Stomach smooth muscle (tissue), 2 donors: ENCODE measurements at regions not wholly inside any gene's neighbourhood (a gene's known extent, or its start where the extent isn't known, plus 50 kb on each side); places are given as distances from the start of the nearest gene placed in this dataset.

Experiments used
- H3K27ac ChIP-seq: one replicate; pipeline ENCODE4 v1.7.0; 2013; ENCODE audit warnings: mild to moderate bottlenecking, low read length, inconsistent platforms
- H3K27me3 ChIP-seq, 2 donors: one replicate each; pipeline ENCODE4 v1.7.0; 2013; ENCODE audit warnings: low read length in 2 of 2; ENCODE audit not compliant: insufficient read depth in 2 of 2, control insufficient read depth in 1 of 2
- H3K36me3 ChIP-seq, 2 donors: one replicate each; pipeline ENCODE4 v1.7.0; 2013; ENCODE audit warnings: low read length in 2 of 2; ENCODE audit not compliant: control insufficient read depth in 2 of 2, insufficient read depth in 2 of 2
- H3K4me1 ChIP-seq: one replicate; pipeline ENCODE4 v1.7.0; 2013; ENCODE audit warnings: low read length; ENCODE audit not compliant: control insufficient read depth, insufficient read depth
- H3K4me3 ChIP-seq, 2 donors: one replicate each; pipeline ENCODE4 v1.7.0; 2013; ENCODE audit warnings: low read length in 2 of 2
- H3K9ac ChIP-seq, 2 donors: one replicate each; pipeline ENCODE4 v1.7.0; 2013; ENCODE audit warnings: low read length in 2 of 2, mild to moderate bottlenecking in 1 of 2
- H3K9me3 ChIP-seq, 2 donors: one replicate each; pipeline ENCODE4 v1.7.0; 2013; ENCODE audit warnings: low read length in 2 of 2; ENCODE audit not compliant: control insufficient read depth in 2 of 2
- donor health status: healthy.
- donor health status: Pancreatic carcinoma.

- H3K36me3 ChIP-seq: no peaks in the 10 kb centered on the region
- H3K9me3 ChIP-seq: no peaks in the 10 kb centered on the region
- no peak overlapping the region for H3K9ac ChIP-seq
- H3K4me1 ChIP-seq: no peaks in the 10 kb centered on the region
- no peak overlapping the region for H3K27ac ChIP-seq
- no peaks in the 10 kb centered on the region for H3K27me3 ChIP-seq
- H3K4me3 ChIP-seq: no peak overlapping the region
Measured at GRCh38 chr17:11029791-11030190, 191.9 kb upstream of the PIRT start.

GRCh38 chr17:11028349-11028748 is 190.5 kb upstream of the PIRT start:
- Histone ChIP-seq H3K9me3 (no peaks in the 10 kb centered on the region), H3K9ac (no peak overlapping the region), H3K27me3 (no peaks in the 10 kb centered on the region), H3K4me3 (no peak overlapping the region), H3K4me1 (no peaks in the 10 kb centered on the region), H3K27ac (no peak overlapping the region), H3K36me3 (no peaks in the 10 kb centered on the region)

- H3K9me3 ChIP-seq: no peaks in the 10 kb centered on the region
- no peak overlapping the region for H3K4me3 ChIP-seq
- H3K9ac ChIP-seq: no peak overlapping the region
- H3K36me3 ChIP-seq: no peaks in the 10 kb centered on the region
- no peaks in the 10 kb centered on the region for H3K27me3 ChIP-seq
- H3K4me1 ChIP-seq: no peaks in the 10 kb centered on the region
- H3K27ac ChIP-seq: no peak overlapping the region
Measured at GRCh38 chr17:11026903-11027302, 189.0 kb upstream of the PIRT start.

GRCh38 chr17:11023639-11024479 is 186.0 kb upstream of the PIRT start:
- Histone ChIP-seq H3K36me3 (no peaks in the 10 kb centered on the region), H3K9ac (no peak overlapping the region), H3K4me3 (no peak overlapping the region), H3K9me3 (no peaks in the 10 kb centered on the region), H3K4me1 (no peaks in the 10 kb centered on the region), H3K27me3 (no peaks in the 10 kb centered on the region), H3K27ac (no peak overlapping the region)

- no peak overlapping the region for H3K27ac ChIP-seq
- no peaks in the 10 kb centered on the region for H3K9me3 ChIP-seq
- no peak overlapping the region for H3K4me3 ChIP-seq
- no peak overlapping the region for H3K9ac ChIP-seq
- H3K4me1 ChIP-seq: no peaks in the 10 kb centered on the region
- peaks cover 0 to 2% of the 10 kb centered on the region in 2 donors for H3K27me3 ChIP-seq
- no peaks in the 10 kb centered on the region for H3K36me3 ChIP-seq
Measured at GRCh38 chr17:11006530-11006929, 168.6 kb upstream of the PIRT start.

GRCh38 chr17:11005940-11006339 is 168.1 kb upstream of the PIRT start:
- no peaks in the 10 kb centered on the region for H3K36me3 ChIP-seq
- no peak overlapping the region for H3K4me3 ChIP-seq
- H3K9me3 ChIP-seq: no peaks in the 10 kb centered on the region
- H3K4me1 ChIP-seq: no peaks in the 10 kb centered on the region
- no peak overlapping the region for H3K9ac ChIP-seq
- no peak overlapping the region for H3K27ac ChIP-seq
- peaks cover 0 to 2% of the 10 kb centered on the region in 2 donors for H3K27me3 ChIP-seq

- Histone ChIP-seq H3K4me1 (no peaks in the 10 kb centered on the region), H3K9ac (no peak overlapping the region), H3K9me3 (no peaks in the 10 kb centered on the region), H3K27me3 (peaks cover 0 to 2% of the 10 kb centered on the region in 2 donors), H3K4me3 (no peak overlapping the region), H3K27ac (no peak overlapping the region), H3K36me3 (no peaks in the 10 kb centered on the region)
Measured at GRCh38 chr17:11002417-11002816, 164.5 kb upstream of the PIRT start.

- no peak overlapping the region for H3K4me3 ChIP-seq
- no peak overlapping the region for H3K9ac ChIP-seq
- no peaks in the 10 kb centered on the region for H3K36me3 ChIP-seq
Measured at GRCh38 chr17:11001651-11002050, 163.8 kb upstream of the PIRT start.

GRCh38 chr17:10999484-10999883 is 161.6 kb upstream of the PIRT start:
- no peaks in the 10 kb centered on the region for H3K36me3 ChIP-seq
- no peak overlapping the region for H3K4me3 ChIP-seq
- no peak overlapping the region for H3K27ac ChIP-seq
- no peaks in the 10 kb centered on the region for H3K9me3 ChIP-seq
- no peak overlapping the region for H3K9ac ChIP-seq
- H3K27me3 ChIP-seq: peaks cover 0 to 2% of the 10 kb centered on the region in 2 donors
- no peaks in the 10 kb centered on the region for H3K4me1 ChIP-seq

More at GRCh38 chr17:11001651-11002050, 163.8 kb upstream of the PIRT start:
- no peak overlapping the region for H3K27ac ChIP-seq
- H3K4me1 ChIP-seq: no peaks in the 10 kb centered on the region
- no peaks in the 10 kb centered on the region for H3K9me3 ChIP-seq
- H3K27me3 ChIP-seq: peaks cover 0 to 2% of the 10 kb centered on the region in 2 donors

- Histone ChIP-seq H3K4me3 (no peak overlapping the region), H3K27me3 (peaks cover 0 to 7% of the 10 kb centered on the region in 2 donors), H3K4me1 (no peaks in the 10 kb centered on the region), H3K9ac (no peak overlapping the region), H3K9me3 (no peaks in the 10 kb centered on the region), H3K27ac (no peak overlapping the region), H3K36me3 (no peaks in the 10 kb centered on the region)
Measured at GRCh38 chr17:10993126-10993525, 155.2 kb upstream of the PIRT start.

- no peaks in the 10 kb centered on the region for H3K9me3 ChIP-seq
- no peak overlapping the region for H3K4me3 ChIP-seq
- H3K9ac ChIP-seq: no peak overlapping the region
- H3K27me3 ChIP-seq: peaks cover 0 to 7% of the 10 kb centered on the region in 2 donors
- no peaks in the 10 kb centered on the region for H3K4me1 ChIP-seq
- H3K36me3 ChIP-seq: no peaks in the 10 kb centered on the region
- no peak overlapping the region for H3K27ac ChIP-seq
Measured at GRCh38 chr17:10992106-10992880, 154.4 kb upstream of the PIRT start.
